ENCODE measurements at regions not wholly inside any gene's neighbourhood (a gene's known extent, or its start where the extent isn't known, plus 50 kb on each side); places are given as distances from the start of the nearest gene placed in this dataset.

DNA sequence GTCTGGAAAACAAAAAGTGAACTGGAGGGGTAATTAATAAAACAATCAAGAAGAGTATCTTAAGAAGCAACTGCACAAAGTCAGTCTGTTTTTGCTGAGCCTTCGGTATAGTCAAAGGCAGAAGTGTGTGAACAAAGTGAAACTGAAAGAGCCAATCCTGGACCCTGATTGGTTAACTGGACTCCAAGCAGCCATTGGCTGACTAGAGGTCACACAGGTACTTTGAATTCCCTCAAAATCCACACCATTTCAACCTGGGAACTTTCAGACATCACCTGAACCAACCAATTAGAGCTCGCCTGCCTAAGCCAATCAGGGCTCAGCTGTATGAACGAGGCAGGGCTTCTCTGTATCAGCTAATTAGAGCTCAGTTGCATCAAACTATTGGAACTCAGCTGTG is 286.7 kb downstream of the TLE4 start:
- TF ChIP-seq, protein P1, sequence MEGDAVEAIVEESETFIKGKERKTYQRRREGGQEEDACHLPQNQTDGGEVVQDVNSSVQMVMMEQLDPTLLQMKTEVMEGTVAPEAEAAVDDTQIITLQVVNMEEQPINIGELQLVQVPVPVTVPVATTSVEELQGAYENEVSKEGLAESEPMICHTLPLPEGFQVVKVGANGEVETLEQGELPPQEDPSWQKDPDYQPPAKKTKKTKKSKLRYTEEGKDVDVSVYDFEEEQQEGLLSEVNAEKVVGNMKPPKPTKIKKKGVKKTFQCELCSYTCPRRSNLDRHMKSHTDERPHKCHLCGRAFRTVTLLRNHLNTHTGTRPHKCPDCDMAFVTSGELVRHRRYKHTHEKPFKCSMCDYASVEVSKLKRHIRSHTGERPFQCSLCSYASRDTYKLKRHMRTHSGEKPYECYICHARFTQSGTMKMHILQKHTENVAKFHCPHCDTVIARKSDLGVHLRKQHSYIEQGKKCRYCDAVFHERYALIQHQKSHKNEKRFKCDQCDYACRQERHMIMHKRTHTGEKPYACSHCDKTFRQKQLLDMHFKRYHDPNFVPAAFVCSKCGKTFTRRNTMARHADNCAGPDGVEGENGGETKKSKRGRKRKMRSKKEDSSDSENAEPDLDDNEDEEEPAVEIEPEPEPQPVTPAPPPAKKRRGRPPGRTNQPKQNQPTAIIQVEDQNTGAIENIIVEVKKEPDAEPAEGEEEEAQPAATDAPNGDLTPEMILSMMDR (IDR thresholded peaks at IDR 0.05), result no peak
- no peak for TF ChIP-seq EZH2 (IDR thresholded peaks at IDR 0.05)

All from neural progenitor cell (in vitro differentiated cells).